ENCODE measurements at regions not wholly inside any gene's neighbourhood (a gene's known extent, or its start where the extent isn't known, plus 50 kb on each side); places are given as distances from the start of the nearest gene placed in this dataset.

- dilution Hi-C loops (cut with MboI; ENCODE audit: extremely low pct_ligation_motif_present, low sequenced_read_pairs): no loop called here
- no peak for TF ChIP-seq MYC (IDR thresholded peaks at IDR 0.05; ENCODE audit: low read depth, low read length)
- no peak for TF ChIP-seq EZH2 (IDR thresholded peaks at IDR 0.05; ENCODE audit: borderline replicate concordance, low read depth, low read length, severe bottlenecking)
- no peak for TF ChIP-seq POLR2AphosphoS5 (IDR thresholded peaks at IDR 0.05; ENCODE audit: insufficient read depth, low read depth, low read length)
- no peak for TF ChIP-seq JUN (IDR thresholded peaks at IDR 0.05; ENCODE audit: borderline replicate concordance, insufficient read depth, insufficient read length, low read depth)
- TF ChIP-seq GATA2 (IDR thresholded peaks at IDR 0.05; ENCODE audit: insufficient read depth, insufficient read length, low read depth, low read length): no peak
- no peak for TF ChIP-seq POLR2A (IDR thresholded peaks at IDR 0.05; ENCODE audit: low read depth, low read length)
- no peak for TF ChIP-seq MAX (IDR thresholded peaks at IDR 0.05; ENCODE audit: insufficient read depth, insufficient read length)
- TF ChIP-seq FOS (IDR thresholded peaks at IDR 0.05; ENCODE audit: borderline replicate concordance, insufficient read depth, low read length): no peak
- no peak for TF ChIP-seq CTCF (IDR thresholded peaks at IDR 0.05; ENCODE audit: extremely low read depth in 1 of 2, insufficient read depth in 1 of 2, low read depth in 1 of 2, low read length in 2 of 2)
- Histone ChIP-seq H3K4me3 (replicated peaks in 1 of 3; ENCODE audit: insufficient read depth in 1 of 3, low read depth in 1 of 3, low read length in 3 of 3) (no peak overlapping the region), H4K20me1 (replicated peaks; ENCODE audit: control insufficient read depth, extremely low read depth, insufficient read depth, low read length) (no peaks in the 10 kb centered on the region), H3K27ac (ENCODE audit: insufficient read depth, low read depth, low read length) (no peak overlapping the region), H2AFZ (ENCODE audit: low read depth, low read length) (no peak overlapping the region), H3K9me1 (replicated peaks; ENCODE audit: control insufficient read depth, extremely low read depth, insufficient read depth, low read length) (no peaks in the 10 kb centered on the region), H3K4me2 (ENCODE audit: insufficient read depth, low read length) (no peak overlapping the region), H3K79me2 (ENCODE audit: control insufficient read depth, insufficient read depth, low read length) (no peaks in the 10 kb centered on the region), H3K27me3 (ENCODE audit: control insufficient read depth in 2 of 2, insufficient read depth in 2 of 2, low read length in 2 of 2) (no peaks in the 10 kb centered on the region), H3K9ac (replicated peaks; ENCODE audit: extremely low read depth, insufficient read depth, low read length) (no peak overlapping the region), H3K36me3 (ENCODE audit: control insufficient read depth in 2 of 2, extremely low read depth in 1 of 2, insufficient read depth in 2 of 2, low read length in 2 of 2) (no peaks in the 10 kb centered on the region), H3K9me3 (replicated peaks; ENCODE audit: control insufficient read depth, insufficient read depth, low read length) (peaks cover 4% of the 10 kb centered on the region), H3K4me1 (ENCODE audit: control insufficient read depth, extremely low read depth, insufficient read depth, low read length) (no peaks in the 10 kb centered on the region)
- no TSS peak for BruUV-seq (replicated peaks)
- DNase-seq (ENCODE audit: low read depth, low spot score): no peak
- ChIA-PET POLR2A (no interaction called here), CTCF (no interaction called here)
- intact Hi-C loops (cut with micrococcal nuclease): no loop called here
- no peak for FAIRE-seq
These were observed 186.8 kb upstream of the CHRNA7 start for GRCh38 chr15:31843426-31844055.

Data from endothelial cell of umbilical vein (primary cell).